Endodermal cell (in vitro differentiated cells): ENCODE measurements at regions not wholly inside any gene's neighbourhood (a gene's known extent, or its start where the extent isn't known, plus 50 kb on each side); places are given as distances from the start of the nearest gene placed in this dataset.
"Not testable (repeated sequence)": the region's sequence is repeated elsewhere in the genome, so short reads cannot be mapped to it uniquely, and the experiment has no call there.

Experiments
- DNase-seq: peaks from one replicate; pipeline ENCODE4 v3.0.0-alpha.2; 2017
- H3K27ac ChIP-seq: 2 replicates; pipeline ENCODE4 v1.5.1; 2013; ENCODE audit warnings: mild to moderate bottlenecking, low read depth, low read length, moderate library complexity
- H3K27me3 ChIP-seq: 2 replicates; pipeline ENCODE4 v1.6.1; 2013; ENCODE audit warnings: mild to moderate bottlenecking, low read length, moderate library complexity; ENCODE audit not compliant: insufficient read depth, control insufficient read depth, poor library complexity, severe bottlenecking
- H3K36me3 ChIP-seq: 2 replicates; pipeline ENCODE4 v1.7.0; 2013; ENCODE audit warnings: mild to moderate bottlenecking, low read length, moderate library complexity; ENCODE audit not compliant: control insufficient read depth, insufficient read depth
- H3K4me1 ChIP-seq: one replicate; pipeline ENCODE4 v1.7.0; 2013; ENCODE audit warnings: low read length; ENCODE audit not compliant: control insufficient read depth, insufficient read depth
- H3K4me3 ChIP-seq: 2 replicates; pipeline ENCODE4 v1.5.1; 2013; ENCODE audit warnings: mild to moderate bottlenecking, low read length, moderate library complexity
- H3K9ac ChIP-seq: 2 replicates; pipeline ENCODE4 v1.6.1; 2013; ENCODE audit warnings: mild to moderate bottlenecking, low read length, moderate library complexity; ENCODE audit not compliant: poor library complexity, severe bottlenecking; ENCODE audit errors: extremely low read depth
- H3K9me3 ChIP-seq: 2 replicates; pipeline ENCODE4 v1.6.1; 2013; ENCODE audit warnings: mild to moderate bottlenecking, low read length, moderate library complexity; ENCODE audit not compliant: control insufficient read depth
- H3K27ac Mint-ChIP-seq: 2 replicates; pipeline ENCODE4 v1.8.0; 2020; ENCODE audit warnings: mixed read lengths
- H3K27me3 Mint-ChIP-seq: 2 replicates; pipeline ENCODE4 v1.8.0; 2021; ENCODE audit warnings: mild to moderate bottlenecking, mixed read lengths; ENCODE audit not compliant: insufficient read depth
- H3K36me3 Mint-ChIP-seq: 2 replicates; pipeline ENCODE4 v1.8.0; 2020; ENCODE audit warnings: low read depth, mixed read lengths
- H3K4me1 Mint-ChIP-seq: 2 replicates; pipeline ENCODE4 v1.8.0; 2020; ENCODE audit warnings: mixed read lengths
- H3K4me3 Mint-ChIP-seq: 2 replicates; pipeline ENCODE4 v1.8.0; 2020; ENCODE audit warnings: mild to moderate bottlenecking, moderate library complexity, mixed read lengths
- H3K9me3 Mint-ChIP-seq: 2 replicates; pipeline ENCODE4 v1.8.0; 2020; ENCODE audit warnings: mild to moderate bottlenecking, mixed read lengths
- WGBS, 2 experiments: methylation state at CpG; one replicate each; pipeline versions ENCODE4 v1.1.5 to v1.1.7; 2013; ENCODE audit warnings: missing lambda C conversion rate in 2 of 2, mixed read lengths in 1 of 2; ENCODE audit not compliant: insufficient coverage in 1 of 2, insufficient read length in 1 of 2; 5-methylcytosine and 5-hydroxymethylcytosine counted together

DNA sequence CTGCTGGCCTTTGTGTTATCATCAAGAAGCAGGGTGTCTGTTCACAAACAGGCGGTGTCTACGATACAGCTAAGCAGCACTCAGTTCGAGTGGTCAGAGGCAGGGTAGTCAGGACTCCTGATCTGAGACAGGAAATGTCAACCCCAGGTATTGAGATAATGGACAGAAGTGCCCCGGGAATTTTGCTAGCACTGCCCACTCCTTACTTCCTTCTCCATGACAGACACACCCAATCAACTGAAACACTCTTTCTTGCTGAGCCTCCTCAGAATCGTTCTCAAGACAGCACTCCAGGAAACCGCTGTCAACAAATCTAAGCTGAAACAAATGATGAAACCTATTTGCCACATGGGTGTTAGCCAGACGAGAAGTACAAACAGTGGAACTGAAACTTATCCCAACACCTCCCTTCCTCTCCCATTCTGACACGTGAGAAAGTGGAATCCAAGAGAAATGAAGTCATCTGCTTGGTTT, 109.3 kb downstream of the GTF2IRD2B start:
- not testable (repeated sequence) for H3K36me3 ChIP-seq, DNase-seq, H3K27me3 Mint-ChIP-seq, H3K9me3 ChIP-seq, H3K27ac Mint-ChIP-seq, H3K4me1 ChIP-seq, H3K4me1 Mint-ChIP-seq, H3K4me3 Mint-ChIP-seq, H3K9me3 Mint-ChIP-seq, H3K9ac ChIP-seq, H3K4me3 ChIP-seq, H3K36me3 Mint-ChIP-seq, H3K27ac ChIP-seq, H3K27me3 ChIP-seq
- no CpG with 5 or more reads among the region's 8 CpGs for WGBS, 2 experiments

DNA sequence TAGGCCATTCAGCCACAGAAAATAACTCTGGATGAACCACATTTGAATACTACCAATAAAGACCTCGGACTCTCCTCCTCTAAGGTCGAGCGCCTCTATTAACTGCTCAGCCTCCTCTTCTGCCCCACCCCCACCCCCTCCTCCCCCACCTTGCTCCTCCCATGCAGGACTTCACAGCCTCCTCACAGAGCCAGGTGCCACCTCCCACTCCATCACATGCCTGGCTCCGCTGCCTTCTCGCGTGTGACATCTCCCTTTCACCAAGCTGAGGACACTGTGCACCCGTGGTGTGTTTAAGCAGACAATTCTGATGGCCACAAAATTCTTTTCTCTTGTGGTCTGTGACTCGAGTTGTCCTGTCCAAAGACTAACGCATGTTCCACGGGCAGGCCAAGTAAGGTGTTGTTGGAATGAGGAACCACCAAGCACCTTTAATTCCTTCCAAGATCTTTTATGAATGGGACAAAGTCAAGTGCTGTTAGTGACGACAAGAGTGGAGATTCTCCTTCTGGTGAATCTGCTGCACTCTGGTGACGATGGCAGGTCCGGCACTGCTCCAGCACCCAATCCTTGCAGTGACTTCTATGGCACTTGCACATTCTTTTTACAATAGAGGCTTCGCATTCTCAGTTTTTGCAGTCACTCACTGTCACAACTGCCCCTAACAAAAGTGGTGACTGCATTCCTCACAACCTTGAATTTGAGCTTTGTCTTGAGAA, 113.1 kb downstream of the GTF2IRD2B start:
- H3K4me1 Mint-ChIP-seq, H3K27me3 ChIP-seq, H3K9me3 ChIP-seq, H3K27ac Mint-ChIP-seq, DNase-seq, H3K9me3 Mint-ChIP-seq, H3K27ac ChIP-seq, H3K4me1 ChIP-seq, H3K9ac ChIP-seq, H3K4me3 Mint-ChIP-seq, H3K27me3 Mint-ChIP-seq, H3K36me3 Mint-ChIP-seq, H3K4me3 ChIP-seq, H3K36me3 ChIP-seq: not testable (repeated sequence)
- no CpG with 5 or more reads among the region's 14 CpGs for WGBS, 2 experiments

DNA sequence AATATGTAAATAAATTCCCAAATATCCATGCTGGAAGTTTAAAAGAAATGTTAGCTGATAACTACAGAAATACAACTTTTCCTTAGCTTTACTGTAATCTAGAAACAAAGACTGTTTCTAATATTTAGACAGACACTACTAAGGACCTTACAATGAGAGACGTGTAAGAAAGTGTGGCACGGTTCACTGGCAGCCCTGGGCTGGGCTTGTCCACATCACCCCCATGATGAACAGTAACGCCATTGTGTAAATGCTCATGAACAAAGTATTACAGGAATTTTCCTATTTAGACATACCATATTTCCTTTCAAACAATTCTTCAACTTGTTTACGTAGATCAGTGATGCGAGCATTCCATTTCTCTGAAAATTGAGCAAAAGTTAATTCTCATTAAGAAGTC, 123.1 kb downstream of the GTF2IRD2B start:
- H3K36me3 ChIP-seq, H3K27ac ChIP-seq, H3K9me3 Mint-ChIP-seq, DNase-seq, H3K9ac ChIP-seq, H3K27me3 Mint-ChIP-seq, H3K4me3 ChIP-seq, H3K4me1 ChIP-seq, H3K36me3 Mint-ChIP-seq, H3K4me3 Mint-ChIP-seq, H3K27ac Mint-ChIP-seq, H3K9me3 ChIP-seq, H3K4me1 Mint-ChIP-seq, H3K27me3 ChIP-seq: not testable (repeated sequence)
- no CpG with 5 or more reads among the region's 5 CpGs for WGBS, 2 experiments

- H3K27ac Mint-ChIP-seq = not testable (repeated sequence)
Observed at GRCh38 chr7:75216963-75217362, 124.6 kb downstream of the GTF2IRD2B start.

DNA sequence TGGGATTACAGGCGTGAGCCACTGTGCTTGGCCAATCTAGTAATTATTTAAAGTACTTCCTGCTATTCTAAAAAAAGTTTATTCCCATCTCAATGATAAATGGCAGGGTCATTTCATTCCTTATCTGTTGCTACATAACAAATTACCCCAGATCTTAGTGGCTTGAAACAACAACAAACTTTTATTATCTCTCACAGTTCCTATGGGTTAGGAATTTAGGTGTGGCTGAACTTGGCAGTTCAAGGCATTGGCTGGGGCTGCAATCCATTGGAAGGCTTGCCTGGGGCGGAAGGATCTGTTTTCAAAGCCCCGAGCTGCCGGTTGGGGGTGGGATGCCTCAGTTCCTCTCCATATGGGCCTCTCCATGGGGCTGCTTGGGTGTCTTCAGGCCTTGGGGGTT, 133.7 kb downstream of the GTF2IRD2B start:
- H3K4me3 ChIP-seq, DNase-seq, H3K36me3 ChIP-seq, H3K9me3 Mint-ChIP-seq, H3K4me3 Mint-ChIP-seq, H3K27me3 ChIP-seq, H3K27ac Mint-ChIP-seq, H3K27ac ChIP-seq, H3K9me3 ChIP-seq, H3K36me3 Mint-ChIP-seq, H3K9ac ChIP-seq, H3K4me1 Mint-ChIP-seq, H3K4me1 ChIP-seq, H3K27me3 Mint-ChIP-seq: not testable (repeated sequence)
- no CpG with 5 or more reads among the region's 4 CpGs for WGBS, 2 experiments

More at GRCh38 chr7:75216963-75217362, 124.6 kb downstream of the GTF2IRD2B start:
- not testable (repeated sequence) for H3K9ac ChIP-seq, H3K9me3 Mint-ChIP-seq, H3K9me3 ChIP-seq, H3K4me3 ChIP-seq, DNase-seq, H3K36me3 ChIP-seq, H3K4me1 Mint-ChIP-seq, H3K4me1 ChIP-seq, H3K27me3 Mint-ChIP-seq, H3K27me3 ChIP-seq, H3K27ac ChIP-seq, H3K36me3 Mint-ChIP-seq, H3K4me3 Mint-ChIP-seq
- WGBS, 2 experiments = no CpG with 5 or more reads among the region's 10 CpGs

DNA sequence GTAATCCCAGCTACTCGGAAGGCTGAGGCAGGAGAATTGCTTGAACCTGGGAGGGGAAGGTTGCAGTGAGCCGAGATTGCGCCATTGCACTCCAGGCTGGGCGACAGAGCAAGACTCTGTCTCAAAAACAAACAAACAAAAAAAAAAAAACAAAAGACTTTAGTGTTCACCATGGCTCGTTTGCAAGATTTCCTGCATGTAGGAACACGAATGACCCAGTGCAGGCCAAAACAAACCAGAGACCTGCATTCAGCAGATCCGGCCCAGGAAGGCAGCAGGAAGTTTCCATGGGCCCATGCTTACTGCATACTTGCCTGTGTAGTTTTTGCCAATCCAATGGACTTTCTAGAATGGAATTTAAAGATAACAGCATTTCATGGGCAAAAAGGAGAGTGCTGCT, 137.2 kb downstream of the GTF2IRD2B start:
- WGBS, 2 experiments = 100% methylated on average over 1 of the region's 7 CpGs; no CpG with 5 or more reads in 1 of the 2 experiments
- not testable (repeated sequence) for H3K27ac Mint-ChIP-seq, H3K27me3 ChIP-seq, DNase-seq, H3K4me3 Mint-ChIP-seq, H3K9me3 ChIP-seq, H3K27ac ChIP-seq, H3K36me3 ChIP-seq, H3K9me3 Mint-ChIP-seq, H3K4me3 ChIP-seq, H3K9ac ChIP-seq, H3K36me3 Mint-ChIP-seq, H3K4me1 ChIP-seq, H3K27me3 Mint-ChIP-seq, H3K4me1 Mint-ChIP-seq

DNA sequence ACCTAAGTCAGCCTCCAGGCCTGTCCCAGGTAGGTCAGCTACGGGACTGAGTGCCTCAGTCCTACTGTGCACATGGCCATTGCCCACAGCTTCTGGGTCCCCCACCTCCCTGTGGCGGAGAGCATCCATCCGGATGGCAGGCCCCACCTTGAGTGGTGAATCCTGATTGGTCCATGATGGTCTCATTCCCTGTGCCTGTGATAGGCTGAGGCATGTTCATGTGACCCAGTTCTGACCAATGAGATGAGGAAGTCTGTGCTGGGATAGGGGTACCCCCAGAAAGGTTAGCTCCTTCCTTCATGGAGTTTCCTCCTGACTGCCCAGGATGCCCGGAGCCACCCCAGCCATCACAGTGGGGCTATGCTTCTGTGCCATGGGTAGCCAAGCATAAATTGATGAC, 138.2 kb downstream of the GTF2IRD2B start:
- H3K4me1 Mint-ChIP-seq, H3K27ac ChIP-seq, H3K27ac Mint-ChIP-seq: not testable (repeated sequence)

More for the DNA sequence above, 138.2 kb downstream of the GTF2IRD2B start:
- not testable (repeated sequence) for H3K9ac ChIP-seq, H3K36me3 Mint-ChIP-seq, H3K36me3 ChIP-seq, H3K9me3 ChIP-seq, H3K27me3 Mint-ChIP-seq, H3K4me3 Mint-ChIP-seq, H3K4me1 ChIP-seq, H3K27me3 ChIP-seq, H3K9me3 Mint-ChIP-seq, DNase-seq, H3K4me3 ChIP-seq
- no CpG with 5 or more reads among the region's 4 CpGs for WGBS, 2 experiments
